Kidney (tissue), 13 donors: ENCODE measurements at regions not wholly inside any gene's neighbourhood (a gene's known extent, or its start where the extent isn't known, plus 50 kb on each side); places are given as distances from the start of the nearest gene placed in this dataset.

Experiments used
- DNase-seq, 5 donors: peaks; one replicate each; pipeline ENCODE4 v3.0.0-alpha.2; 2013 to 2020
- FAIRE-seq: peaks from 2 replicates; lab custom pipeline; 2012; peaks lifted over from hg19 to GRCh38; lab: Jason Lieb, UNC
- H3K27ac ChIP-seq, 2 donors: one replicate each; pipeline ENCODE4 v1.7.0; 2013; ENCODE audit warnings: low read depth in 2 of 2, low read length in 2 of 2, inconsistent platforms in 1 of 2
- H3K27me3 ChIP-seq: one replicate; pipeline ENCODE4 v1.7.1; 2013; ENCODE audit warnings: low read length, inconsistent platforms; ENCODE audit not compliant: control insufficient read depth, insufficient read depth
- H3K36me3 ChIP-seq, 3 donors: one replicate each; pipeline versions ENCODE4 v1.7.0 to v1.7.1; 2013; ENCODE audit warnings: low read length in 3 of 3, control low read depth in 1 of 3, inconsistent platforms in 1 of 3; ENCODE audit not compliant: insufficient read depth in 3 of 3, control insufficient read depth in 2 of 3
- H3K4me1 ChIP-seq, 3 donors: one replicate each; pipeline versions ENCODE4 v1.7.0 to v1.7.1; 2013; ENCODE audit warnings: low read length in 3 of 3, inconsistent platforms in 1 of 3, low read depth in 1 of 3; ENCODE audit not compliant: control insufficient read depth in 2 of 3, insufficient read depth in 2 of 3
- H3K4me3 ChIP-seq, 3 donors: one replicate each; pipeline versions ENCODE4 v1.7.0 to v1.8.1; 2013; ENCODE audit warnings: low read length in 3 of 3, control low read depth in 1 of 3, inconsistent platforms in 1 of 3
- H3K9ac ChIP-seq, 3 donors: one replicate each; pipeline versions ENCODE4 v1.7.0 to v1.7.1; 2013; ENCODE audit warnings: low read length in 3 of 3, control low read depth in 1 of 3, inconsistent platforms in 1 of 3
- H3K9me3 ChIP-seq, 3 donors: one replicate each; pipeline versions ENCODE4 v1.7.0 to v1.7.1; 2013; ENCODE audit warnings: low read length in 3 of 3, control low read depth in 1 of 3, inconsistent platforms in 1 of 3; ENCODE audit not compliant: control insufficient read depth in 2 of 3, insufficient read depth in 1 of 3
- intact Hi-C: fragments of 100-400 bp; cut with DNase I; formaldehyde crosslinking; loops from one replicate; pipeline ENCODE4 v1.11.1; 2022
- TF ChIP-seq, protein P1 (sequence below): IDR thresholded peaks from 3 replicates; pipeline ENCODE4 v1.5.1; 2012; ENCODE audit warnings: mild to moderate bottlenecking, moderate library complexity, borderline replicate concordance; ENCODE audit not compliant: insufficient read depth; ENCODE audit errors: extremely low read depth
- donor health status: control.
- donor health status: control.
- donor health status: control.
- donor health status: control.
- donor health status: control.
- donor health status: DM: yes; HTN: yes; CAD: no.
- donor health status: Normal renal cell carcinoma (clear cell type).

DNA sequence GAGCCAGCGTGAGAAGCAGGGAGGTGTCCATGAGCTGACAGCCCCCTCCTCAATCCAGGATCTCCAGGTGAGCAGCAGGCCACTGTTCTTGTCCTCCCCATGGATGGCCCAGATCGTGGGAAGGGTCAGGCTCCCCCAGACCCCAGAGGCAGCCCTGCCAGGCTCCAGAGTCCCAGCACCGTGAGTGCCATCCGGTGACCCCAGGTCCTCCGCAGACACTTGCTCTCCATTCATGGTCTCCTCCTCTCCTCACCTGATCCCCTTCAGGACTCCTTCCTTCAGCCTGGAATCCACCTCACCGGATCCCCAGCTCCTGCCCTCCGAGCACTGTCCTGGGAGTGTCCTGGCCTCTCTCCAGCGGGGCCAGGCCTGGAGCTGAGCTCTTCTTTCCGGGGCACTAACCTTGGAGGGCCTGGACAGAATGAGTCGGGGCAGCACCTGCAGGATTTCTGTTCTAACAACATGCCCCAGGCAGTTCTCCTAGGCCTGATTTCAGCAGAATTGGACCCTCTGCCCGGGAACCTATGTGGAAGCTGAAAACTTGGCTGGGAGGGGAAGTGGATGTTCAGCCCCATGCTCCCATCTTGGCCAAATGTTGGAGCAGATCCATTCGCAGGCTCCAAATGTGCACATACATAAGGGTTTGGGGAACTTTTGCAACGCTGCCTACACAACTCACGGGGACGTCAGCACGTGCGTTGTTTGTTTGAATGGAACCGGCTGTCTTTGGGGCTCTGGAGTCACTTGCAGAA is 341.6 kb upstream of the SFSWAP start:
- H3K9me3 ChIP-seq = no peaks in the 10 kb centered on the region
- intact Hi-C loops = no loop called here
- no peaks in the 10 kb centered on the region for H3K36me3 ChIP-seq
- TF ChIP-seq, protein P1, sequence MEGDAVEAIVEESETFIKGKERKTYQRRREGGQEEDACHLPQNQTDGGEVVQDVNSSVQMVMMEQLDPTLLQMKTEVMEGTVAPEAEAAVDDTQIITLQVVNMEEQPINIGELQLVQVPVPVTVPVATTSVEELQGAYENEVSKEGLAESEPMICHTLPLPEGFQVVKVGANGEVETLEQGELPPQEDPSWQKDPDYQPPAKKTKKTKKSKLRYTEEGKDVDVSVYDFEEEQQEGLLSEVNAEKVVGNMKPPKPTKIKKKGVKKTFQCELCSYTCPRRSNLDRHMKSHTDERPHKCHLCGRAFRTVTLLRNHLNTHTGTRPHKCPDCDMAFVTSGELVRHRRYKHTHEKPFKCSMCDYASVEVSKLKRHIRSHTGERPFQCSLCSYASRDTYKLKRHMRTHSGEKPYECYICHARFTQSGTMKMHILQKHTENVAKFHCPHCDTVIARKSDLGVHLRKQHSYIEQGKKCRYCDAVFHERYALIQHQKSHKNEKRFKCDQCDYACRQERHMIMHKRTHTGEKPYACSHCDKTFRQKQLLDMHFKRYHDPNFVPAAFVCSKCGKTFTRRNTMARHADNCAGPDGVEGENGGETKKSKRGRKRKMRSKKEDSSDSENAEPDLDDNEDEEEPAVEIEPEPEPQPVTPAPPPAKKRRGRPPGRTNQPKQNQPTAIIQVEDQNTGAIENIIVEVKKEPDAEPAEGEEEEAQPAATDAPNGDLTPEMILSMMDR = no peak
- FAIRE-seq (no peak), DNase-seq (no peak)
- no peak overlapping the region for H3K9ac ChIP-seq
- no peaks in the 10 kb centered on the region for H3K27me3 ChIP-seq
- no peaks in the 10 kb centered on the region for H3K4me1 ChIP-seq
- H3K4me3 ChIP-seq = no peak overlapping the region
- no peak overlapping the region for H3K27ac ChIP-seq

DNA sequence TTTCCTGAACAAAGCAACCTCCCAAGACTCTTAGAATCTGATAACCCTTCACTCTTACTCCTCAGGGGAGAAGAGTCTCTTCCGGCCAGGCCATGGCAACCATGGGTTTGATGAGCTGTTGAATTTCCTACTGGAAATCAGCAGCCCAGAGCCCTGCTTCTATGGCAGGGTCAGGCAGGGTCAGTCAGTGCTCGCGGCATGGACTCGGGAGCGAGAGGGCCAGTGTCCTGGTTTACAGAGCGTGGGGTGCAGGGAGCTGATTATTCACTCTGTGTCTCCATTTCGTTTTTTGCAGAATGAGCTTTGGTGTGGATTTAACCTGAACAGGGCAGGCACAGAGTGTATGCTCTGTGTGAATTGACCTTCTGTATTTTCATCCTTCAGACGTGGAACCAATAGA is 340.6 kb upstream of the SFSWAP start:
- no peaks in the 10 kb centered on the region for H3K27me3 ChIP-seq
- no peak for DNase-seq
- no peaks in the 10 kb centered on the region for H3K36me3 ChIP-seq
- no peaks in the 10 kb centered on the region for H3K4me1 ChIP-seq
- no peak overlapping the region for H3K4me3 ChIP-seq
- H3K9ac ChIP-seq = no peak overlapping the region
- no peaks in the 10 kb centered on the region for H3K9me3 ChIP-seq
- TF ChIP-seq, protein P1 = no peak
- FAIRE-seq = no peak
- no peak overlapping the region for H3K27ac ChIP-seq
- intact Hi-C loops = no loop called here

DNA sequence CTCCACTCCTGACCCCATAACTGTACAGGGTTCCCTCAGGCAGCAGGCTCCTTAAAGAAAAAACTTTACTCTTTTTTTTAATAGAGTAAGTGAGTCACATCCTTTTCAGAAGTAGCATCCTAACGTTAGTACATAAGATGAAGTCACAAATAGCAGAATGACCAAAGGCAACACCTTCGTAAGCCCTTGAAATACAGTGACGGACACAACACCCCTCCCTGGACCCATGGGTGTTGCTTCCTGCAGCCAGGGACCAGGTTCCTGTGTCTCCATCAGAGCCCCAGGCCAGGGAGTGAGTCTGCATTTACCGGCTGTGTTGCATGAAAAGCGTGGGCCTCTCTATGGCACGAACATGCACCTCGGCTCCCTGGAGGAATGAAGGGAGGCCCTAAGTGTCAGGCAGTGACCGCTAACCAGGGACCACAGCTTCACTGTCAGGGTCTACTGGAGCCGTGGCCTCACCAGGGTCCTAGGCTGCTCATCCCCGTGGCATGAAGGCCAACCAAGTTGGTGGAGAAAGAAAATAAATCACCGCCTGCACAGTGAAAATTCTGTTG is 340.0 kb upstream of the SFSWAP start:
- DNase-seq (peak in 1 of 5 donors; percentile 15), FAIRE-seq (no peak)
- no peaks in the 10 kb centered on the region for H3K4me1 ChIP-seq
- no peak overlapping the region for H3K27ac ChIP-seq
- intact Hi-C loops = no loop called here
- H3K9ac ChIP-seq = no peak overlapping the region
- H3K36me3 ChIP-seq = no peaks in the 10 kb centered on the region
- H3K27me3 ChIP-seq = no peaks in the 10 kb centered on the region
- TF ChIP-seq, protein P1 = no peak
- no peak overlapping the region for H3K4me3 ChIP-seq
- H3K9me3 ChIP-seq = no peaks in the 10 kb centered on the region
